ENCODE measurements at regions not wholly inside any gene's neighbourhood (a gene's known extent, or its start where the extent isn't known, plus 50 kb on each side); places are given as distances from the start of the nearest gene placed in this dataset.

GRCh38 chr20:58150772-58151171 lies 77.7 kb downstream of the ANKRD60 start:
- no peak overlapping the region for H3K4me3 ChIP-seq (ENCODE audit: low read depth, low read length)
- intact Hi-C loops (cut with micrococcal nuclease; ENCODE audit: unreplicated experiment) = no loop called here
- no peaks in the 10 kb centered on the region for H3K4me1 ChIP-seq
- ChIA-PET POLR2A (no interaction called here), CTCF (no interaction called here)
- H3K9me3 ChIP-seq = peaks cover 14% of the 10 kb centered on the region
- Mint-ChIP-seq H3K27ac (ENCODE audit: unreplicated experiment) (no peak overlapping the region), H3K36me3 (ENCODE audit: insufficient read depth, unreplicated experiment) (no peaks in the 10 kb centered on the region), H3K4me3 (ENCODE audit: unreplicated experiment) (no peak overlapping the region), H3K4me1 (ENCODE audit: low read depth, unreplicated experiment) (no peaks in the 10 kb centered on the region), H3K9me3 (ENCODE audit: unreplicated experiment) (no peaks in the 10 kb centered on the region), H3K27me3 (ENCODE audit: insufficient read depth, unreplicated experiment) (peaks cover 42% of the 10 kb centered on the region)
- H3K27me3 ChIP-seq (replicated peaks; ENCODE audit: control insufficient read depth, insufficient read depth, low read length) = peaks cover 1% of the 10 kb centered on the region; the same call in 1 of the 2 replicates
- no peak for DNase-seq
- H3K36me3 ChIP-seq (ENCODE audit: control insufficient read depth, insufficient read depth, low read length) = no peaks in the 10 kb centered on the region
- no TSS peak for BruUV-seq (replicated peaks)
- no peak for TF ChIP-seq CTCF (IDR thresholded peaks at IDR 0.05; ENCODE audit: insufficient read depth in 1 of 2, low read depth in 1 of 2, low read length in 1 of 2, severe bottlenecking in 1 of 2, unreplicated experiment in 1 of 2)

- Mint-ChIP-seq H3K4me1 (ENCODE audit: low read depth, unreplicated experiment) (no peaks in the 10 kb centered on the region), H3K36me3 (ENCODE audit: insufficient read depth, unreplicated experiment) (no peaks in the 10 kb centered on the region), H3K4me3 (ENCODE audit: unreplicated experiment) (no peak overlapping the region), H3K27ac (ENCODE audit: unreplicated experiment) (no peak overlapping the region), H3K27me3 (ENCODE audit: insufficient read depth, unreplicated experiment) (peaks cover 43% of the 10 kb centered on the region), H3K9me3 (ENCODE audit: unreplicated experiment) (no peaks in the 10 kb centered on the region)
- H3K36me3 ChIP-seq (ENCODE audit: control insufficient read depth, insufficient read depth, low read length) = no peaks in the 10 kb centered on the region
- H3K4me3 ChIP-seq (ENCODE audit: low read depth, low read length) = no peak overlapping the region
- CTCF ChIA-PET = no interaction called here
- intact Hi-C loops (cut with micrococcal nuclease; ENCODE audit: unreplicated experiment) = no loop called here
- H3K9me3 ChIP-seq = peaks cover 14% of the 10 kb centered on the region
- TF ChIP-seq CTCF (IDR thresholded peaks at IDR 0.05; ENCODE audit: insufficient read depth in 1 of 2, low read depth in 1 of 2, low read length in 1 of 2, severe bottlenecking in 1 of 2, unreplicated experiment in 1 of 2) = no peak
- POLR2A ChIA-PET = no interaction called here
- H3K27me3 ChIP-seq (replicated peaks; ENCODE audit: control insufficient read depth, insufficient read depth, low read length) = peaks cover 1% of the 10 kb centered on the region; the same call in 1 of the 2 replicates
- DNase-seq = no peak
- H3K4me1 ChIP-seq = no peaks in the 10 kb centered on the region
- BruUV-seq (replicated peaks) = no TSS peak
Measured at GRCh38 chr20:58149437-58150091, 78.9 kb downstream of the ANKRD60 start.

GRCh38 chr20:58148891-58149290 lies 79.6 kb downstream of the ANKRD60 start:
- Mint-ChIP-seq H3K27me3 (ENCODE audit: insufficient read depth, unreplicated experiment) (peaks cover 40% of the 10 kb centered on the region), H3K9me3 (ENCODE audit: unreplicated experiment) (no peaks in the 10 kb centered on the region), H3K4me3 (ENCODE audit: unreplicated experiment) (no peak overlapping the region), H3K36me3 (ENCODE audit: insufficient read depth, unreplicated experiment) (no peaks in the 10 kb centered on the region), H3K27ac (ENCODE audit: unreplicated experiment) (no peak overlapping the region), H3K4me1 (ENCODE audit: low read depth, unreplicated experiment) (no peaks in the 10 kb centered on the region)
- Histone ChIP-seq H3K9me3 (peaks cover 14% of the 10 kb centered on the region), H3K36me3 (ENCODE audit: control insufficient read depth, insufficient read depth, low read length) (no peaks in the 10 kb centered on the region), H3K4me1 (no peaks in the 10 kb centered on the region), H3K4me3 (ENCODE audit: low read depth, low read length) (no peak overlapping the region), H3K27me3 (replicated peaks; ENCODE audit: control insufficient read depth, insufficient read depth, low read length) (no peaks in the 10 kb centered on the region; the same call in 1 of the 2 replicates)
- no peak for TF ChIP-seq CTCF (IDR thresholded peaks at IDR 0.05; ENCODE audit: insufficient read depth in 1 of 2, low read depth in 1 of 2, low read length in 1 of 2, severe bottlenecking in 1 of 2, unreplicated experiment in 1 of 2)
- CTCF ChIA-PET = no interaction called here
- DNase-seq = peak in 1 of 2 experiments; percentile 28
- no TSS peak for BruUV-seq (replicated peaks)
- intact Hi-C loops (cut with micrococcal nuclease; ENCODE audit: unreplicated experiment) = no loop called here
- POLR2A ChIA-PET = no interaction called here
